OCI-LY7 (cell line): ENCODE measurements at regions not wholly inside any gene's neighbourhood (a gene's known extent, or its start where the extent isn't known, plus 50 kb on each side); places are given as distances from the start of the nearest gene placed in this dataset.

Experiments used
- EZH2phosphoT487 ChIP-seq: fragments of 200-600 bp; sonication (generic); IDR thresholded peaks from 2 replicates; pipeline ENCODE4 v1.6.1; 2018; ENCODE audit warnings: low read depth, borderline replicate concordance, mild to moderate bottlenecking, mixed run types, antibody characterized with exemption, low read length, moderate library complexity, mixed read lengths
- TF ChIP-seq, protein P1 (sequence below): fragments of 200-600 bp; sonication (generic); conservative IDR thresholded peaks from 2 replicates; pipeline ENCODE4 v1.5.1; 2014; ENCODE audit warnings: mild to moderate bottlenecking, antibody characterized with exemption, low read length, moderate library complexity, mixed read lengths

DNA sequence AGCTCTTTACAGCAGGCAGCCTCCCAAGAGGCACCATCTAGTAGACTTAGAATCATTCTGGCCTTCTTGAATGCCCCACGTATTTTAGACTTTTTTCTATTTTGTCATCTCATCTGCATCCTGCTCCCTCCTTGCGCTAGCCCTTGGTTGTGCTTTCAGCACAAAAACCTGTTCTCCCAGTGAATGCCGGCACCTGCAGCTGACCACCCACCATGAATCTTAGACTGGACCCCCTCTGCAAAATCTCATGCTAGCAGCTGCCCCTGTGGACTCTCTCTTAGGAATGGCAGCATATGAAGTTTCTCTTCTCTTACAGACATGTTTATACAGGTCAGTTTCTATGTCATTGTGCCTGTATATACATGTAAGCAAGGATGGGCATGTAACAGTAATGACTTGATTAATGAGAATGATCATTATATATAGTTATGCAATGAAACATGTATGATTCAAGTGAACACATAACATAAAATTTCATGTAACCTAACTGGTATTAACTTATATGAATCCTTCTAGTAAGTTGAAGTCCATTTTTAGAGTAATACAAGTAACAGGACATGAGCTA lies 159.8 kb downstream of the SUCLG1 start:
- TF ChIP-seq, protein P1, sequence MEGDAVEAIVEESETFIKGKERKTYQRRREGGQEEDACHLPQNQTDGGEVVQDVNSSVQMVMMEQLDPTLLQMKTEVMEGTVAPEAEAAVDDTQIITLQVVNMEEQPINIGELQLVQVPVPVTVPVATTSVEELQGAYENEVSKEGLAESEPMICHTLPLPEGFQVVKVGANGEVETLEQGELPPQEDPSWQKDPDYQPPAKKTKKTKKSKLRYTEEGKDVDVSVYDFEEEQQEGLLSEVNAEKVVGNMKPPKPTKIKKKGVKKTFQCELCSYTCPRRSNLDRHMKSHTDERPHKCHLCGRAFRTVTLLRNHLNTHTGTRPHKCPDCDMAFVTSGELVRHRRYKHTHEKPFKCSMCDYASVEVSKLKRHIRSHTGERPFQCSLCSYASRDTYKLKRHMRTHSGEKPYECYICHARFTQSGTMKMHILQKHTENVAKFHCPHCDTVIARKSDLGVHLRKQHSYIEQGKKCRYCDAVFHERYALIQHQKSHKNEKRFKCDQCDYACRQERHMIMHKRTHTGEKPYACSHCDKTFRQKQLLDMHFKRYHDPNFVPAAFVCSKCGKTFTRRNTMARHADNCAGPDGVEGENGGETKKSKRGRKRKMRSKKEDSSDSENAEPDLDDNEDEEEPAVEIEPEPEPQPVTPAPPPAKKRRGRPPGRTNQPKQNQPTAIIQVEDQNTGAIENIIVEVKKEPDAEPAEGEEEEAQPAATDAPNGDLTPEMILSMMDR = no peak
- no peak for TF ChIP-seq EZH2phosphoT487
